Suprapubic skin (tissue), 4 donors: ENCODE measurements at regions not wholly inside any gene's neighbourhood (a gene's known extent, or its start where the extent isn't known, plus 50 kb on each side); places are given as distances from the start of the nearest gene placed in this dataset.
"Not testable (repeated sequence)": the region's sequence is repeated elsewhere in the genome, so short reads cannot be mapped to it uniquely, and the experiment has no call there.

Experiments
- POLR2A ChIP-seq, 2 donors: fragments of 450-650 bp; IDR thresholded peaks; one replicate each; pipeline ENCODE4 v1.6.1; 2017; ENCODE audit warnings: antibody characterized with exemption in 2 of 2, mild to moderate bottlenecking in 2 of 2, moderate library complexity in 2 of 2
- POLR2AphosphoS5 ChIP-seq, 3 donors: sonication (generic); formaldehyde crosslinking; IDR thresholded peaks; one replicate each; pipeline ENCODE4 v1.6.1; 2017; ENCODE audit warnings: antibody characterized with exemption in 3 of 3
- TF ChIP-seq, protein P1 (sequence below), 2 donors: fragments of 200-600 bp in 1 of 2; fragments of 450-650 bp in 1 of 2; sonication (generic) in 1 of 2; IDR thresholded peaks; one replicate each; pipeline ENCODE4 v1.5.1; 2016 to 2019; ENCODE audit warnings: antibody characterized with exemption in 2 of 2, mild to moderate bottlenecking in 1 of 2, moderate library complexity in 1 of 2

DNA sequence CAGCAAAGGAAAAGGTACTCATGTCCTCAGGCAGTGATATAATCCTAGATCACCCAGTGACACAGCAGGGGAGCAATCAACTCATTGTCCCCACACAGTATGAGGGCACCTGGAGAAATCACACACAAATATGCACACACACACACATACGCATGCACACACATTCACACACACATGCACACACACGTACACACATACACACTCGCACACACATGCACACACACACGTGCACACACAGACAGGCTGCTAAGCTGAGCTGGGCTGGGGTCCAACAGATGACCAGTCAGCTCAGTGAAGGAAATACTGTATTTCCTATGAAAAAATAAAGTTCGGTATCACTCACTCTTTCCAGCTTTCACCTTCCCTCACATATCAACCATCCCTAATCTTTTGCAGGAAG, 183.3 kb upstream of the LRRC61 start:
- TF ChIP-seq POLR2A, POLR2AphosphoS5 (IDR thresholded peaks at IDR 0.05): not testable (repeated sequence)
- TF ChIP-seq, protein P1, sequence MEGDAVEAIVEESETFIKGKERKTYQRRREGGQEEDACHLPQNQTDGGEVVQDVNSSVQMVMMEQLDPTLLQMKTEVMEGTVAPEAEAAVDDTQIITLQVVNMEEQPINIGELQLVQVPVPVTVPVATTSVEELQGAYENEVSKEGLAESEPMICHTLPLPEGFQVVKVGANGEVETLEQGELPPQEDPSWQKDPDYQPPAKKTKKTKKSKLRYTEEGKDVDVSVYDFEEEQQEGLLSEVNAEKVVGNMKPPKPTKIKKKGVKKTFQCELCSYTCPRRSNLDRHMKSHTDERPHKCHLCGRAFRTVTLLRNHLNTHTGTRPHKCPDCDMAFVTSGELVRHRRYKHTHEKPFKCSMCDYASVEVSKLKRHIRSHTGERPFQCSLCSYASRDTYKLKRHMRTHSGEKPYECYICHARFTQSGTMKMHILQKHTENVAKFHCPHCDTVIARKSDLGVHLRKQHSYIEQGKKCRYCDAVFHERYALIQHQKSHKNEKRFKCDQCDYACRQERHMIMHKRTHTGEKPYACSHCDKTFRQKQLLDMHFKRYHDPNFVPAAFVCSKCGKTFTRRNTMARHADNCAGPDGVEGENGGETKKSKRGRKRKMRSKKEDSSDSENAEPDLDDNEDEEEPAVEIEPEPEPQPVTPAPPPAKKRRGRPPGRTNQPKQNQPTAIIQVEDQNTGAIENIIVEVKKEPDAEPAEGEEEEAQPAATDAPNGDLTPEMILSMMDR (IDR thresholded peaks at IDR 0.05): not testable (repeated sequence)
